GM12878 (cell line): ENCODE measurements at regions not wholly inside any gene's neighbourhood (a gene's known extent, or its start where the extent isn't known, plus 50 kb on each side); places are given as distances from the start of the nearest gene placed in this dataset.
A peak's percentile ranks its signal among the peaks of the same experiment; 100 is the strongest.

ENCODE experiments used
- ATAC-seq: fragments of 200-7000 bp; cut with Tn5 transposase; 3 replicates; pipeline ENCODE4 v1.9.1; 2020; ENCODE audit warnings: mild to moderate bottlenecking, moderate library complexity
- BruUV-seq: library from RNA; stranded (reverse); fragments of 400-500 nt; replicated peaks from 2 replicates; lab custom pipeline; 2021; lab: Mats Ljungman, UMichigan
- CTCF ChIA-PET: fragments of 300-600 bp; sonication (Branson Sonifier 250); formaldehyde crosslinking; extraction: SDS; loops from one replicate; lab custom pipeline; 2021; ENCODE audit warnings: inconsistent platforms; lab: Yijun Ruan, JAX
- POLR2A ChIA-PET: fragments of 350-600 bp; formaldehyde crosslinking; extraction: SDS; loops from one replicate; lab custom pipeline; 2021; ENCODE audit warnings: inconsistent platforms; lab: Charles Lee
- RAD21 ChIA-PET: fragments of 300-600 bp; sonication (Branson Sonifier 250); formaldehyde crosslinking; loops from one replicate; lab custom pipeline; 2023; ENCODE audit warnings: antibody characterized with exemption; ENCODE audit not compliant: unreplicated experiment; lab: Charles Lee
- SMC1A ChIA-PET: fragments of 300-600 bp; sonication (Branson Sonifier 250); formaldehyde crosslinking; loops from one replicate; lab custom pipeline; 2023; ENCODE audit not compliant: unreplicated experiment, uncharacterized antibody; lab: Charles Lee
- DNase-seq: peaks from one replicate; pipeline ENCODE4 v3.0.0-alpha.2; 2011; ENCODE audit warnings: low read depth, low spot score
- FAIRE-seq: peaks from 3 replicates; lab custom pipeline; 2011; peaks lifted over from hg19 to GRCh38; lab: Jason Lieb, UNC
- H2AFZ ChIP-seq: 2 replicates; pipeline ENCODE4 v1.6.0; 2011; ENCODE audit warnings: low read depth, low read length, control low read depth; ENCODE audit not compliant: control insufficient read depth
- H3K27ac ChIP-seq: 2 replicates; pipeline ENCODE4 v1.5.1; 2011; ENCODE audit warnings: control low read depth; ENCODE audit not compliant: control insufficient read depth, insufficient read depth
- H3K27me3 ChIP-seq, 2 experiments: replicated peaks in 1 of 2; 2 replicates each; pipeline versions ENCODE4 v1.6.0 to v1.6.1; 2011; ENCODE audit warnings: low read length in 1 of 2; ENCODE audit not compliant: control insufficient read depth in 2 of 2, insufficient read depth in 2 of 2
- H3K36me3 ChIP-seq, 2 experiments: 2 replicates each; pipeline ENCODE4 v1.5.1; 2011; ENCODE audit warnings: low read length in 1 of 2; ENCODE audit not compliant: control insufficient read depth in 2 of 2, insufficient read depth in 2 of 2
- H3K4me1 ChIP-seq: 2 replicates; pipeline ENCODE4 v1.6.1; 2011; ENCODE audit warnings: mild to moderate bottlenecking, low read length, moderate library complexity, mixed read lengths; ENCODE audit not compliant: control insufficient read depth, insufficient read depth
- H3K4me2 ChIP-seq: 2 replicates; pipeline ENCODE4 v1.6.0; 2011; ENCODE audit warnings: control low read depth; ENCODE audit not compliant: control insufficient read depth, insufficient read depth
- H3K4me3 ChIP-seq: fragments of 200-600 bp; sonication (generic); 2 replicates; pipeline ENCODE4 v1.5.1; 2016
- H3K79me2 ChIP-seq: 2 replicates; pipeline ENCODE4 v1.6.0; 2011; ENCODE audit warnings: low read length; ENCODE audit not compliant: control insufficient read depth, insufficient read depth
- H3K9ac ChIP-seq: 2 replicates; pipeline ENCODE4 v1.8.0; 2011; ENCODE audit warnings: low read length, control low read depth, mixed read lengths; ENCODE audit not compliant: control insufficient read depth, insufficient read depth
- H3K9me3 ChIP-seq: replicated peaks from 3 replicates; pipeline ENCODE4 v1.5.1; 2011; ENCODE audit warnings: mild to moderate bottlenecking, low read length; ENCODE audit not compliant: control insufficient read depth, insufficient read depth
- H4K20me1 ChIP-seq: 2 replicates; pipeline ENCODE4 v1.6.0; 2011; ENCODE audit not compliant: control insufficient read depth, insufficient read depth
- CBFB ChIP-seq: IDR thresholded peaks from 2 replicates; pipeline ENCODE4 v1.6.1; 2016; ENCODE audit warnings: antibody characterized with exemption, low read depth
- CBX5 ChIP-seq: sonication (generic); IDR thresholded peaks from 2 replicates; pipeline ENCODE4 v1.6.1; 2016; ENCODE audit warnings: low read depth, moderate library complexity, mild to moderate bottlenecking, inconsistent platforms
- CREB1 ChIP-seq: IDR thresholded peaks from 2 replicates; pipeline ENCODE4 v1.6.1; 2012; ENCODE audit warnings: low read depth, mild to moderate bottlenecking, inconsistent platforms
- EGR1 ChIP-seq, 2 experiments: IDR thresholded peaks; 1 replicate in 1 of 2; 2 replicates in 1 of 2; pipeline ENCODE4 v1.6.1; 2011 to 2012; ENCODE audit warnings: low read depth in 2 of 2, low read length in 2 of 2, borderline replicate concordance in 1 of 2, mild to moderate bottlenecking in 1 of 2, moderate library complexity in 1 of 2
- EZH2 ChIP-seq: IDR thresholded peaks from 2 replicates; pipeline ENCODE4 v1.6.1; 2012; ENCODE audit warnings: low read depth, mild to moderate bottlenecking, control low read depth, inconsistent platforms, low read length, borderline replicate concordance; ENCODE audit not compliant: control insufficient read depth
- IKZF1 ChIP-seq: fragments of 450-650 bp; conservative IDR thresholded peaks from 2 replicates; pipeline ENCODE4 v1.6.1; 2017; ENCODE audit warnings: antibody characterized with exemption, mild to moderate bottlenecking
- MXI1 ChIP-seq: fragments of 150-350 bp; IDR thresholded peaks from 2 replicates; pipeline ENCODE4 v1.6.1; 2011; ENCODE audit warnings: low read depth, mild to moderate bottlenecking, inconsistent platforms, low read length, improper control_type of control experiment
- PML ChIP-seq: IDR thresholded peaks from 2 replicates; pipeline ENCODE4 v1.6.1; 2012; ENCODE audit warnings: low read length, inconsistent platforms
- RCOR1 ChIP-seq: conservative IDR thresholded peaks from 2 replicates; pipeline ENCODE4 v1.6.1; 2012; ENCODE audit warnings: low read depth, low read length, improper control_type of control experiment
- SREBF1 ChIP-seq: IDR thresholded peaks from 2 replicates; pipeline ENCODE4 v1.6.1; 2012; ENCODE audit warnings: mild to moderate bottlenecking, low read length
- ZNF622 ChIP-seq: fragments of 450-650 bp; IDR thresholded peaks from 2 replicates; pipeline ENCODE4 v1.6.1; 2017; ENCODE audit warnings: mild to moderate bottlenecking, inconsistent platforms
- WGBS: methylation state at CpG from one replicate; pipeline ENCODE4 v1.1.6; 2016; ENCODE audit warnings: low lambda C conversion rate; ENCODE audit not compliant: insufficient replicate concordance, insufficient coverage; ENCODE audit errors: missing lambda C conversion rate; 5-methylcytosine and 5-hydroxymethylcytosine counted together
- in situ Hi-C: fragments of 300-500 bp; cut with MboI; formaldehyde crosslinking; loops from 9 replicates; pipeline ENCODE4 v1.14.3; 2018; ENCODE audit warnings: mixed read lengths
- intact Hi-C: fragments of 100-400 bp; cut with micrococcal nuclease; formaldehyde crosslinking; loops from one replicate; pipeline ENCODE4 v1.14.2; 2022; ENCODE audit not compliant: unreplicated experiment
- TF ChIP-seq, protein P1 (sequence below): IDR thresholded peaks from 2 replicates; pipeline ENCODE4 v1.6.1; 2011; ENCODE audit warnings: borderline replicate concordance, low read depth, mild to moderate bottlenecking, moderate library complexity, mixed read lengths, low read length; ENCODE audit not compliant: insufficient read depth; ENCODE audit errors: extremely low read length
- TF ChIP-seq, protein P2 (sequence below): IDR thresholded peaks from 2 replicates; pipeline ENCODE4 v1.6.1; 2012; ENCODE audit warnings: low read depth, low read length, improper control_type of control experiment
- TF ChIP-seq, protein P3 (sequence below): fragments of 450-650 bp; IDR thresholded peaks from 2 replicates; pipeline ENCODE4 v1.6.1; 2016; ENCODE audit warnings: mild to moderate bottlenecking, moderate library complexity, borderline replicate concordance

DNA sequence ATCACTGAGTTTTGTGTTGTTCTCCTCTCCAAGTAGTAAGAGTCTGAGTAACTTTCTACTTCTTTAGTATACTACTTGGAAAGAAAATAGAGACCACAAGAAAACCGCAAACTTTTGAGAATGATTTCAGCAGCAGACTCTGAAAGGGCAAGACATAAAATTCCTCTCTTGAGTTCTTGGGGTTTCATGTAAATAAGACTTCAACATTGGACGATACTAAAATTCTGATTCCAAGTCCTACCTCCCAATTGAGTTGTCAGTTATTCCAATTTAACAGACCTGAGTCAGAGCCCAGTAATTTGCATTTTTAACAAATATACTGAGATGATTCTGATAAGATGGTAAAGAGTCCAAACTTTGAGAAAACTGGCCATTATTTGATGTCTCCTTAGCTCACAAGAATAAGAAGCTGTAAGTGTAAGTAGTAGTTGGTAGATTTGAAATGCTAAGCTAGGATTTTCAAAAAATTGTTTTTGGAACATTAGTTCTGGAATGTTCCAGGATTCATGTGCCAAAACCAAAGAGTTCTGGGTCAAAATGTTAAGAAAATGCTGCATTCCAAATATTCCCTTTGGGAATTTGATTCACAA, 261.6 kb upstream of the SPOPL start:
- in situ Hi-C loops = no loop called here
- no peak overlapping the region for H3K27ac ChIP-seq
- RAD21 ChIA-PET = interaction anchor here (0.9 kb wide), 1 partner anchor 27 kb away, joined by 4 read pairs; no protein-coding TSS in a partner anchor
- DNase-seq (no peak), ATAC-seq (peak; percentile 24), FAIRE-seq (no peak)
- no peaks in the 10 kb centered on the region for H4K20me1 ChIP-seq
- H3K4me3 ChIP-seq = no peak overlapping the region
- POLR2A ChIA-PET = no interaction called here
- intact Hi-C loops = no loop called here
- BruUV-seq = no TSS peak
- H3K36me3 ChIP-seq = no peaks in the 10 kb centered on the region
- H3K9ac ChIP-seq = no peak overlapping the region
- H3K4me1 ChIP-seq = no peaks in the 10 kb centered on the region
- CTCF ChIA-PET = interaction anchor here (0.7 kb wide), 1 partner anchor 30 kb away, joined by 3 read pairs; no protein-coding TSS in a partner anchor
- no peaks in the 10 kb centered on the region for H3K9me3 ChIP-seq
- 58% methylated on average over 2 of the region's 2 CpGs for WGBS
- no peak overlapping the region for H3K4me2 ChIP-seq
- SMC1A ChIA-PET = interaction anchor here (0.6 to 1.9 kb wide), 4 partner anchors 10 to 58 kb away, joined by 4 to 5 read pairs (median 5); no protein-coding TSS in a partner anchor
- H3K27me3 ChIP-seq = no peaks in the 10 kb centered on the region
- no peak overlapping the region for H2AFZ ChIP-seq
- no peaks in the 10 kb centered on the region for H3K79me2 ChIP-seq
- TF ChIP-seq EGR1 (IDR thresholded peaks at IDR 0.05; ENCODE audit: borderline replicate concordance in 1 of 2, low read depth in 2 of 2, low read length in 2 of 2) = no peak
- no peak for TF ChIP-seq RCOR1
- no peak for TF ChIP-seq PML
- TF ChIP-seq, protein P1, sequence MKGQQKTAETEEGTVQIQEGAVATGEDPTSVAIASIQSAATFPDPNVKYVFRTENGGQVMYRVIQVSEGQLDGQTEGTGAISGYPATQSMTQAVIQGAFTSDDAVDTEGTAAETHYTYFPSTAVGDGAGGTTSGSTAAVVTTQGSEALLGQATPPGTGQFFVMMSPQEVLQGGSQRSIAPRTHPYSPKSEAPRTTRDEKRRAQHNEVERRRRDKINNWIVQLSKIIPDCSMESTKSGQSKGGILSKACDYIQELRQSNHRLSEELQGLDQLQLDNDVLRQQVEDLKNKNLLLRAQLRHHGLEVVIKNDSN = no peak
- TF ChIP-seq MXI1 = no peak
- TF ChIP-seq, protein P2, sequence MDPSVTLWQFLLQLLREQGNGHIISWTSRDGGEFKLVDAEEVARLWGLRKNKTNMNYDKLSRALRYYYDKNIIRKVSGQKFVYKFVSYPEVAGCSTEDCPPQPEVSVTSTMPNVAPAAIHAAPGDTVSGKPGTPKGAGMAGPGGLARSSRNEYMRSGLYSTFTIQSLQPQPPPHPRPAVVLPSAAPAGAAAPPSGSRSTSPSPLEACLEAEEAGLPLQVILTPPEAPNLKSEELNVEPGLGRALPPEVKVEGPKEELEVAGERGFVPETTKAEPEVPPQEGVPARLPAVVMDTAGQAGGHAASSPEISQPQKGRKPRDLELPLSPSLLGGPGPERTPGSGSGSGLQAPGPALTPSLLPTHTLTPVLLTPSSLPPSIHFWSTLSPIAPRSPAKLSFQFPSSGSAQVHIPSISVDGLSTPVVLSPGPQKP = no peak
- 0 out of 2 replicates have a peak, but pooled peaks have one; percentile 16 for TF ChIP-seq IKZF1
- TF ChIP-seq, protein P3, sequence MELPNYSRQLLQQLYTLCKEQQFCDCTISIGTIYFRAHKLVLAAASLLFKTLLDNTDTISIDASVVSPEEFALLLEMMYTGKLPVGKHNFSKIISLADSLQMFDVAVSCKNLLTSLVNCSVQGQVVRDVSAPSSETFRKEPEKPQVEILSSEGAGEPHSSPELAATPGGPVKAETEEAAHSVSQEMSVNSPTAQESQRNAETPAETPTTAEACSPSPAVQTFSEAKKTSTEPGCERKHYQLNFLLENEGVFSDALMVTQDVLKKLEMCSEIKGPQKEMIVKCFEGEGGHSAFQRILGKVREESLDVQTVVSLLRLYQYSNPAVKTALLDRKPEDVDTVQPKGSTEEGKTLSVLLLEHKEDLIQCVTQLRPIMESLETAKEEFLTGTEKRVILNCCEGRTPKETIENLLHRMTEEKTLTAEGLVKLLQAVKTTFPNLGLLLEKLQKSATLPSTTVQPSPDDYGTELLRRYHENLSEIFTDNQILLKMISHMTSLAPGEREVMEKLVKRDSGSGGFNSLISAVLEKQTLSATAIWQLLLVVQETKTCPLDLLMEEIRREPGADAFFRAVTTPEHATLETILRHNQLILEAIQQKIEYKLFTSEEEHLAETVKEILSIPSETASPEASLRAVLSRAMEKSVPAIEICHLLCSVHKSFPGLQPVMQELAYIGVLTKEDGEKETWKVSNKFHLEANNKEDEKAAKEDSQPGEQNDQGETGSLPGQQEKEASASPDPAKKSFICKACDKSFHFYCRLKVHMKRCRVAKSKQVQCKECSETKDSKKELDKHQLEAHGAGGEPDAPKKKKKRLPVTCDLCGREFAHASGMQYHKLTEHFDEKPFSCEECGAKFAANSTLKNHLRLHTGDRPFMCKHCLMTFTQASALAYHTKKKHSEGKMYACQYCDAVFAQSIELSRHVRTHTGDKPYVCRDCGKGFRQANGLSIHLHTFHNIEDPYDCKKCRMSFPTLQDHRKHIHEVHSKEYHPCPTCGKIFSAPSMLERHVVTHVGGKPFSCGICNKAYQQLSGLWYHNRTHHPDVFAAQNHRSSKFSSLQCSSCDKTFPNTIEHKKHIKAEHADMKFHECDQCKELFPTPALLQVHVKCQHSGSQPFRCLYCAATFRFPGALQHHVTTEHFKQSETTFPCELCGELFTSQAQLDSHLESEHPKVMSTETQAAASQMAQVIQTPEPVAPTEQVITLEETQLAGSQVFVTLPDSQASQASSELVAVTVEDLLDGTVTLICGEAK = no peak
- no peak for TF ChIP-seq SREBF1
- no peak for TF ChIP-seq CREB1
- TF ChIP-seq ZNF622 = no peak
- TF ChIP-seq CBX5 = no peak
- TF ChIP-seq EZH2 = no peak
- no peak for TF ChIP-seq CBFB
